ENCODE measurements at regions not wholly inside any gene's neighbourhood (a gene's known extent, or its start where the extent isn't known, plus 50 kb on each side); places are given as distances from the start of the nearest gene placed in this dataset.
A peak's percentile ranks its signal among the peaks of the same experiment; 100 is the strongest.

GRCh38 chr20:59462249-59462648 is 142.1 kb upstream of the PHACTR3 start:
- CTCF ChIA-PET (ENCODE audit: partially characterized antibody) = interaction anchor here (2.9 kb wide), 1 partner anchor 34 kb away, joined by 8 read pairs; no protein-coding TSS in a partner anchor
- no peak overlapping the region for H3K9ac ChIP-seq (replicated peaks in 1 of 4; ENCODE audit: extremely low read depth in 1 of 4, low read depth in 3 of 4, low read length in 3 of 4)
- H3K18ac ChIP-seq (ENCODE audit: extremely low read depth, low read length) = no peak overlapping the region
- H3K4ac ChIP-seq (replicated peaks; ENCODE audit: insufficient read length, low read depth, low read length) = no peak overlapping the region
- H4K20me1 ChIP-seq (replicated peaks in 1 of 2; ENCODE audit: control insufficient read depth in 1 of 2, insufficient read depth in 2 of 2, low read length in 2 of 2) = peaks cover 0 to 3% of the 10 kb centered on the region in 2 experiments
- H2AFZ ChIP-seq (ENCODE audit: low read length) = no peak overlapping the region
- no peak overlapping the region for H3K27ac ChIP-seq (ENCODE audit: low read depth, low read length)
- no peak overlapping the region for H4K91ac ChIP-seq (replicated peaks; ENCODE audit: insufficient read length, low read length)
- H2BK15ac ChIP-seq (ENCODE audit: low read length) = peak overlapping the region; percentile 29; the same call in 1 of the 2 replicates
- 84% methylated on average over 10 of the region's 10 CpGs; no CpG with 5 or more reads in 1 of the 2 experiments for WGBS, 2 experiments (ENCODE audit: extremely low coverage in 1 of 2, insufficient coverage in 1 of 2, insufficient read length in 1 of 2, insufficient replicate concordance in 2 of 2, low coverage in 1 of 2, low lambda C conversion rate in 2 of 2, missing lambda C conversion rate in 1 of 2)
- H3K4me3 ChIP-seq (ENCODE audit: extremely low read depth in 1 of 4, insufficient read depth in 2 of 4, low read depth in 3 of 4, low read length in 4 of 4) = no peak overlapping the region
- H3K9me3 ChIP-seq (ENCODE audit: insufficient read depth in 2 of 2, low read depth in 1 of 2, low read length in 1 of 2) = no peaks in the 10 kb centered on the region
- H3K4me1 ChIP-seq (replicated peaks in 1 of 4; ENCODE audit: control insufficient read depth in 3 of 4, insufficient read depth in 4 of 4, low read length in 3 of 4) = no peaks in the 10 kb centered on the region; a peak in 1 of 7 replicates
- H3K14ac ChIP-seq (ENCODE audit: insufficient read length) = no peak overlapping the region
- H3K4me2 ChIP-seq (ENCODE audit: insufficient read depth in 1 of 2, low read depth in 2 of 2, low read length in 2 of 2) = no peak overlapping the region
- POLR2A ChIA-PET (ENCODE audit: partially characterized antibody) = no interaction called here
- H3K79me1 ChIP-seq (ENCODE audit: low read depth, low read length) = no peaks in the 10 kb centered on the region
- H2BK5ac ChIP-seq (ENCODE audit: low read depth, low read length) = no peak overlapping the region
- FAIRE-seq (no peak), DNase-seq (ENCODE audit: low read depth in 1 of 2, low spot score in 2 of 2) (no peak)
- H2AK5ac ChIP-seq (ENCODE audit: low read depth, low read length) = no peak overlapping the region
- H4K5ac ChIP-seq (ENCODE audit: insufficient read length, low read depth, low read length) = no peak overlapping the region
- H2BK120ac ChIP-seq (replicated peaks; ENCODE audit: low read depth, low read length) = no peak overlapping the region
- no peaks in the 10 kb centered on the region for H3K36me3 ChIP-seq (ENCODE audit: control insufficient read depth in 2 of 4, insufficient read depth in 4 of 4, low read length in 3 of 4)
- H3K56ac ChIP-seq (replicated peaks; ENCODE audit: insufficient read length, low read depth, low read length) = no peak overlapping the region
- H3K23me2 ChIP-seq (ENCODE audit: low read depth, low read length) = no peaks in the 10 kb centered on the region
- no peak overlapping the region for H4K8ac ChIP-seq (ENCODE audit: extremely low read depth, insufficient read depth, low read length)
- no peak overlapping the region for H2BK20ac ChIP-seq (ENCODE audit: low read length)
- no peaks in the 10 kb centered on the region for H3K27me3 ChIP-seq (replicated peaks in 1 of 4; ENCODE audit: control insufficient read depth in 3 of 4, extremely low read depth in 1 of 4, insufficient read depth in 3 of 4, low read length in 3 of 4)
- no peak overlapping the region for H3K23ac ChIP-seq (ENCODE audit: insufficient read length)
- H2BK12ac ChIP-seq (ENCODE audit: low read depth, low read length) = peak overlapping the region; percentile 33; the same call in 1 of the 2 replicates
- no peaks in the 10 kb centered on the region for H3K79me2 ChIP-seq (ENCODE audit: control insufficient read depth in 1 of 2, insufficient read depth in 2 of 2, low read length in 2 of 2)
- TF ChIP-seq, protein P1, sequence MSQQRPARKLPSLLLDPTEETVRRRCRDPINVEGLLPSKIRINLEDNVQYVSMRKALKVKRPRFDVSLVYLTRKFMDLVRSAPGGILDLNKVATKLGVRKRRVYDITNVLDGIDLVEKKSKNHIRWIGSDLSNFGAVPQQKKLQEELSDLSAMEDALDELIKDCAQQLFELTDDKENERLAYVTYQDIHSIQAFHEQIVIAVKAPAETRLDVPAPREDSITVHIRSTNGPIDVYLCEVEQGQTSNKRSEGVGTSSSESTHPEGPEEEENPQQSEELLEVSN (IDR thresholded peaks at IDR 0.05) = no peak
- TF ChIP-seq KDM4A (IDR thresholded peaks at IDR 0.05; ENCODE audit: low read depth, low read length, severe bottlenecking) (no peak), YY1 (IDR thresholded peaks at IDR 0.05; ENCODE audit: low read depth, low read length) (no peak), RAD21 (IDR thresholded peaks at IDR 0.05 in 1 of 2, conservative IDR thresholded peaks at IDR 0.05 in 1 of 2; ENCODE audit: low read depth in 2 of 2, low read length in 2 of 2) (no peak), CBX8 (IDR thresholded peaks at IDR 0.05; ENCODE audit: borderline replicate concordance, low read depth, low read length) (no peak), TBP (IDR thresholded peaks at IDR 0.05; ENCODE audit: low read depth, low read length) (no peak), SRF (IDR thresholded peaks at IDR 0.05; ENCODE audit: low read depth, low read length) (no peak), BCL11A (IDR thresholded peaks at IDR 0.05; ENCODE audit: low read depth in 2 of 2, low read length in 2 of 2) (no peak)
